Smooth muscle cell (in vitro differentiated cells): ENCODE measurements at regions not wholly inside any gene's neighbourhood (a gene's known extent, or its start where the extent isn't known, plus 50 kb on each side); places are given as distances from the start of the nearest gene placed in this dataset.

ENCODE experiments used
- DNase-seq: peaks from one replicate; lab custom pipeline; 2025; ENCODE audit not compliant: unreplicated experiment; lab: John Stamatoyannopoulos, UW
- H2AFZ ChIP-seq: fragments of 200-600 bp; sonication (generic); 2 replicates; pipeline ENCODE4 v1.6.0; 2016; ENCODE audit warnings: antibody characterized with exemption, low read depth, mild to moderate bottlenecking
- H3F3A ChIP-seq: fragments of 200-600 bp; sonication (generic); 2 replicates; pipeline ENCODE4 v1.6.0; 2017; ENCODE audit warnings: antibody characterized with exemption, low read depth
- H3K27ac ChIP-seq: fragments of 200-600 bp; sonication (generic); 2 replicates; pipeline ENCODE4 v1.5.1; 2016; ENCODE audit warnings: low read depth, mild to moderate bottlenecking
- H3K27me3 ChIP-seq: fragments of 200-600 bp; sonication (generic); 2 replicates; pipeline ENCODE4 v1.6.1; 2016; ENCODE audit warnings: low read depth, mild to moderate bottlenecking
- H3K36me3 ChIP-seq: fragments of 200-600 bp; sonication (generic); 2 replicates; pipeline ENCODE4 v1.5.1; 2016; ENCODE audit warnings: low read depth
- H3K4me1 ChIP-seq: fragments of 200-600 bp; sonication (generic); 2 replicates; pipeline ENCODE4 v1.5.1; 2016; ENCODE audit warnings: low read depth
- H3K4me2 ChIP-seq: fragments of 200-600 bp; sonication (generic); 2 replicates; pipeline ENCODE4 v1.6.0; 2016; ENCODE audit warnings: mild to moderate bottlenecking
- H3K4me3 ChIP-seq: fragments of 200-600 bp; sonication (generic); 2 replicates; pipeline ENCODE4 v1.5.1; 2016; ENCODE audit warnings: mild to moderate bottlenecking
- H3K79me2 ChIP-seq: fragments of 200-600 bp; sonication (generic); 2 replicates; pipeline ENCODE4 v1.6.0; 2016; ENCODE audit warnings: low read depth, mild to moderate bottlenecking
- H3K9ac ChIP-seq: fragments of 200-600 bp; sonication (generic); 2 replicates; pipeline ENCODE4 v1.6.0; 2016; ENCODE audit warnings: low read depth
- H3K9me3 ChIP-seq: fragments of 200-600 bp; sonication (generic); replicated peaks from 2 replicates; pipeline ENCODE4 v1.5.1; 2016; ENCODE audit warnings: low read depth
- H4K20me1 ChIP-seq: fragments of 200-600 bp; sonication (generic); 2 replicates; pipeline ENCODE4 v1.6.0; 2016; ENCODE audit warnings: low read depth
- WGBS: methylation state at CpG from one replicate; pipeline ENCODE4 v1.1.7; 2016; ENCODE audit warnings: low lambda C conversion rate; 5-methylcytosine and 5-hydroxymethylcytosine counted together
- TF ChIP-seq, protein P1 (sequence below): fragments of 200-600 bp; sonication (generic); IDR thresholded peaks from 2 replicates; pipeline ENCODE4 v1.5.1; 2017; ENCODE audit warnings: borderline replicate concordance, mild to moderate bottlenecking, antibody characterized with exemption; ENCODE audit not compliant: insufficient read depth, poor library complexity, severe bottlenecking

DNA sequence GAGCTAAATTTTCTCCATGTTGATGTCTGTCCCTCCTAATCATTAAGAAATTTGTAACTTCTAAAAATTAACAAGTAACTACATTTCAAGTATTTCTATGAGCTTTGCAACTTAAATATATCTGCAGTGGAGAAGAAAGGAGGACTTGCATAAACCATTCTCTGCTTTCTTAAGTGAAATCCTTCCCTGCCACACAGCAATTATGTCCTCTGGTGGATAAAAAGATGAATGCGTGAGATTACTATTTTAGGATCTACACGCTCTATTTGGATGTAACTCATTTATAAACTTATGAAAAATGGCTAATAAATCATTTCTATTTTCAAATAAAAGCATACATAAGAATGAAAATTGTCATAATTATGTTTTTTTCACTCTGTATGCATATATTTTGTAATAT, 338.0 kb upstream of the PTCHD4 start:
- WGBS = 87% methylated on average over 2 of the region's 2 CpGs
- no peaks in the 10 kb centered on the region for H4K20me1 ChIP-seq
- H2AFZ ChIP-seq = no peak overlapping the region
- no peaks in the 10 kb centered on the region for H3K36me3 ChIP-seq
- H3K9ac ChIP-seq = no peak overlapping the region
- no peaks in the 10 kb centered on the region for H3F3A ChIP-seq
- no peak overlapping the region for H3K27ac ChIP-seq
- no peaks in the 10 kb centered on the region for H3K4me1 ChIP-seq
- peaks cover 9% of the 10 kb centered on the region for H3K9me3 ChIP-seq
- no peaks in the 10 kb centered on the region for H3K27me3 ChIP-seq
- no peak for DNase-seq
- no peak overlapping the region for H3K4me2 ChIP-seq
- no peaks in the 10 kb centered on the region for H3K79me2 ChIP-seq
- TF ChIP-seq, protein P1, sequence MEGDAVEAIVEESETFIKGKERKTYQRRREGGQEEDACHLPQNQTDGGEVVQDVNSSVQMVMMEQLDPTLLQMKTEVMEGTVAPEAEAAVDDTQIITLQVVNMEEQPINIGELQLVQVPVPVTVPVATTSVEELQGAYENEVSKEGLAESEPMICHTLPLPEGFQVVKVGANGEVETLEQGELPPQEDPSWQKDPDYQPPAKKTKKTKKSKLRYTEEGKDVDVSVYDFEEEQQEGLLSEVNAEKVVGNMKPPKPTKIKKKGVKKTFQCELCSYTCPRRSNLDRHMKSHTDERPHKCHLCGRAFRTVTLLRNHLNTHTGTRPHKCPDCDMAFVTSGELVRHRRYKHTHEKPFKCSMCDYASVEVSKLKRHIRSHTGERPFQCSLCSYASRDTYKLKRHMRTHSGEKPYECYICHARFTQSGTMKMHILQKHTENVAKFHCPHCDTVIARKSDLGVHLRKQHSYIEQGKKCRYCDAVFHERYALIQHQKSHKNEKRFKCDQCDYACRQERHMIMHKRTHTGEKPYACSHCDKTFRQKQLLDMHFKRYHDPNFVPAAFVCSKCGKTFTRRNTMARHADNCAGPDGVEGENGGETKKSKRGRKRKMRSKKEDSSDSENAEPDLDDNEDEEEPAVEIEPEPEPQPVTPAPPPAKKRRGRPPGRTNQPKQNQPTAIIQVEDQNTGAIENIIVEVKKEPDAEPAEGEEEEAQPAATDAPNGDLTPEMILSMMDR = no peak
- no peak overlapping the region for H3K4me3 ChIP-seq

DNA sequence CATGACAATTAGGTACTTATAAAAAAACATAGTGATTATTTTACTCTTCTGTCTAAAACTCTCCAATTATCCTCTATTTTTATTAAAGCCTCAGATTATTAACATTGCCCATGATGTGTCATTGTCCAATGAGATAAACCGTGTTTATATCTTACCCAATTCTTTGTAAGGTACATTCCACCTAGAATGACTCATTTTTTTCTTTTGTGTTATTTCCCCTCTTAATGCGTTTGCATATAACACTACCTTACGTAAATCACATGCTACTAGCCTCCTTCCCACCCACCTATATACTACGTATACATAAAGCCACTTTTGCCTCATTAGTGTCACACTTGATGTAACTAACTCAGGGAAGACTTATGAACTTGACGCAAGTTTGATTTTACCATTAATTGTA, 336.3 kb upstream of the PTCHD4 start:
- TF ChIP-seq, protein P1 = no peak
- H3K9ac ChIP-seq = no peak overlapping the region
- WGBS = 93% methylated on average over 5 of the region's 5 CpGs

DNA sequence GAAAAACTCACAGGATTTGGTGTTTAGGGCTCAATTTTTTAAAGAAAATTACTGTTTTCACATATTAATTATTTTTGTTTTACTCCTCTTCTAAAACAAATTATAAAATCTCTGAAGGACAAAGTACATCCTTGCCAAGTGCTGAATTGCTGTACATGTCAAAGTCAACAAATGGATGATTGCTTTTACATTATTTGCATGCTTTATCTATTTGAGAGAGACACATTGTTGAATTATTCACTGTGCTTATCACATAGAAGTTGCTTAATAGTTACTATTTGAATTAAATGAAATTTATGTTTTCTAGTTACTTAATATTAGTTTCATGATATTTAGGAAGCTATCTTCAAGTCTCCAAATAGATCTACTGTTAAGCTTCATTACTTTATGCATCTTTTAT, 318.6 kb upstream of the PTCHD4 start:
- Histone ChIP-seq H3K27me3 (no peaks in the 10 kb centered on the region), H3K9ac (no peak overlapping the region), H3F3A (no peaks in the 10 kb centered on the region), H3K9me3 (no peaks in the 10 kb centered on the region), H3K4me1 (peaks cover 4% of the 10 kb centered on the region), H3K27ac (peak overlapping the region; percentile 18), H2AFZ (no peak overlapping the region), H3K4me3 (no peak overlapping the region), H3K36me3 (no peaks in the 10 kb centered on the region), H4K20me1 (no peaks in the 10 kb centered on the region), H3K4me2 (peak overlapping the region; percentile 58), H3K79me2 (no peaks in the 10 kb centered on the region)
- DNase-seq = no peak
- TF ChIP-seq, protein P1 = no peak

More for the DNA sequence above, 336.3 kb upstream of the PTCHD4 start:
- Histone ChIP-seq H4K20me1 (no peaks in the 10 kb centered on the region), H3K4me1 (no peaks in the 10 kb centered on the region), H3K27me3 (no peaks in the 10 kb centered on the region), H3K79me2 (no peaks in the 10 kb centered on the region), H2AFZ (no peak overlapping the region), H3K9me3 (peaks cover 6% of the 10 kb centered on the region), H3K4me3 (no peak overlapping the region), H3F3A (no peaks in the 10 kb centered on the region), H3K4me2 (no peak overlapping the region), H3K27ac (no peak overlapping the region), H3K36me3 (no peaks in the 10 kb centered on the region)
- DNase-seq = no peak

DNA sequence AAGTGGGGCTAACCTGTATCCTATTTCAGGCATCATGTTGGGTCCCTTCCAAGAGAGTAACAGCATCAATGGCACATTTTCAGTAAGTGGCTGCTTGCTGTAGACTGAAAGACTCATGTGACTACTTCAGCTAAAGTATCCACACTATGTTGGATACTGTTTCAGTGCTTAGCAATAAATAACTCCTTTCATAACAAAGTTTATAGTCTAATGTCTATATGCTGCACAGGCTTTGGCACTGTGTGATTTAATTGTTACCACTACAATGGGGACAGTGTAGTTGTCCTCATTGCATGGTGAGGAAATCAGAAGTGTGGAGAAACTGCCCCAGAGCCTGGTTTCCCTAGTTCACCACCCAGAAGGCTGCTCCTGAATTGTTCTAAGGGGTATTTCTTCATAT, 318.0 kb upstream of the PTCHD4 start:
- no peak overlapping the region for H3K4me2 ChIP-seq
- no peaks in the 10 kb centered on the region for H3K27me3 ChIP-seq
- H3F3A ChIP-seq = no peaks in the 10 kb centered on the region
- H3K79me2 ChIP-seq = no peaks in the 10 kb centered on the region
- DNase-seq = no peak
- H4K20me1 ChIP-seq = no peaks in the 10 kb centered on the region
- H3K36me3 ChIP-seq = no peaks in the 10 kb centered on the region
- H3K9me3 ChIP-seq = no peaks in the 10 kb centered on the region
- TF ChIP-seq, protein P1 = no peak
- H3K4me1 ChIP-seq = peaks cover 4% of the 10 kb centered on the region
- no peak overlapping the region for H2AFZ ChIP-seq
- H3K9ac ChIP-seq = no peak overlapping the region
- no peak overlapping the region for H3K27ac ChIP-seq
- no peak overlapping the region for H3K4me3 ChIP-seq
